ENCODE measurements at regions not wholly inside any gene's neighbourhood (a gene's known extent, or its start where the extent isn't known, plus 50 kb on each side); places are given as distances from the start of the nearest gene placed in this dataset.

DNA sequence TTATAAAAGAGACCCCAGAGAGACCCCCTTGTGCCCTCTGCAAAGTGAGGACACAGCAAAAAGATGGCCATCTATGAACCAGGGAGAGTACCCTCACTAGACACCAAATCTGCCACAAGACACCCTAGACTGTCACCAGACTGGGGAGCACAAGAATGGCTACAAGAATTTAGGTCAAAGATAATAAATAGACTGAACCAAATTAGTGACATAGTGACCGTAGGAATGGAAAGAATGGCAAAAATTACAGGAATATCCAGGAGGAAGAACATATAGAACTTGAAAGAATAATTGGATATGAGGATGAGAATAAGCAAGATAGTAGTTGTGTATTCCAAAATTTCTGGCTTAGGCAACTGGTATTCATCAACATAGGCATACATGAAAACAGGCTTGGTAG, 235.0 kb downstream of the NNT start:
- TF ChIP-seq, protein P1, sequence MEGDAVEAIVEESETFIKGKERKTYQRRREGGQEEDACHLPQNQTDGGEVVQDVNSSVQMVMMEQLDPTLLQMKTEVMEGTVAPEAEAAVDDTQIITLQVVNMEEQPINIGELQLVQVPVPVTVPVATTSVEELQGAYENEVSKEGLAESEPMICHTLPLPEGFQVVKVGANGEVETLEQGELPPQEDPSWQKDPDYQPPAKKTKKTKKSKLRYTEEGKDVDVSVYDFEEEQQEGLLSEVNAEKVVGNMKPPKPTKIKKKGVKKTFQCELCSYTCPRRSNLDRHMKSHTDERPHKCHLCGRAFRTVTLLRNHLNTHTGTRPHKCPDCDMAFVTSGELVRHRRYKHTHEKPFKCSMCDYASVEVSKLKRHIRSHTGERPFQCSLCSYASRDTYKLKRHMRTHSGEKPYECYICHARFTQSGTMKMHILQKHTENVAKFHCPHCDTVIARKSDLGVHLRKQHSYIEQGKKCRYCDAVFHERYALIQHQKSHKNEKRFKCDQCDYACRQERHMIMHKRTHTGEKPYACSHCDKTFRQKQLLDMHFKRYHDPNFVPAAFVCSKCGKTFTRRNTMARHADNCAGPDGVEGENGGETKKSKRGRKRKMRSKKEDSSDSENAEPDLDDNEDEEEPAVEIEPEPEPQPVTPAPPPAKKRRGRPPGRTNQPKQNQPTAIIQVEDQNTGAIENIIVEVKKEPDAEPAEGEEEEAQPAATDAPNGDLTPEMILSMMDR (IDR thresholded peaks at IDR 0.05), result no peak
- TF ChIP-seq POLR2A (IDR thresholded peaks at IDR 0.05) (no peak), POLR2AphosphoS5 (IDR thresholded peaks at IDR 0.05) (no peak), EP300 (IDR thresholded peaks at IDR 0.05) (no peak)
